ENCODE measurements at regions not wholly inside any gene's neighbourhood (a gene's known extent, or its start where the extent isn't known, plus 50 kb on each side); places are given as distances from the start of the nearest gene placed in this dataset.

- no peak overlapping the region for H3K4me3 ChIP-seq (ENCODE audit: low read depth, low read length)
- no peak for TF ChIP-seq CTCF (IDR thresholded peaks at IDR 0.05; ENCODE audit: insufficient read depth, low read length)
- no peak for DNase-seq (ENCODE audit: low read depth)
Measured at GRCh38 chr18:67790527-67790926, 274.0 kb upstream of the DSEL start.

- DNase-seq (ENCODE audit: low read depth): no peak
- no peak overlapping the region for H3K4me3 ChIP-seq (ENCODE audit: low read depth, low read length)
- TF ChIP-seq CTCF (IDR thresholded peaks at IDR 0.05; ENCODE audit: insufficient read depth, low read length): no peak
Measured at GRCh38 chr18:67789165-67789545, 272.6 kb upstream of the DSEL start.

- TF ChIP-seq CTCF (IDR thresholded peaks at IDR 0.05; ENCODE audit: insufficient read depth, low read length): no peak
- no peak for DNase-seq (ENCODE audit: low read depth)
- H3K4me3 ChIP-seq (ENCODE audit: low read depth, low read length): no peak overlapping the region
Measured at GRCh38 chr18:67788310-67789164, 272.0 kb upstream of the DSEL start.

GRCh38 chr18:67783196-67783946 is 266.9 kb upstream of the DSEL start:
- no peak overlapping the region for H3K4me3 ChIP-seq (ENCODE audit: low read depth, low read length)
- peak; percentile 93 for DNase-seq (ENCODE audit: low read depth)
- no peak for TF ChIP-seq CTCF (IDR thresholded peaks at IDR 0.05; ENCODE audit: insufficient read depth, low read length)

- no peak overlapping the region for H3K4me3 ChIP-seq (ENCODE audit: low read depth, low read length)
- TF ChIP-seq CTCF (IDR thresholded peaks at IDR 0.05; ENCODE audit: insufficient read depth, low read length): no peak
- no peak for DNase-seq (ENCODE audit: low read depth)
Measured at GRCh38 chr18:67778016-67778415, 261.5 kb upstream of the DSEL start.

- TF ChIP-seq CTCF (IDR thresholded peaks at IDR 0.05; ENCODE audit: insufficient read depth, low read length): no peak
- H3K4me3 ChIP-seq (ENCODE audit: low read depth, low read length): no peak overlapping the region
- peak; percentile 36 for DNase-seq (ENCODE audit: low read depth)
Measured at GRCh38 chr18:67776929-67777328, 260.4 kb upstream of the DSEL start.
